A673 (cell line): ENCODE measurements at regions not wholly inside any gene's neighbourhood (a gene's known extent, or its start where the extent isn't known, plus 50 kb on each side); places are given as distances from the start of the nearest gene placed in this dataset.

Experiments
- CTCF ChIP-seq: fragments of 300-800, 200-600 bp; sonication (generic); conservative IDR thresholded peaks from 2 replicates; pipeline ENCODE4 v1.5.1; 2017; ENCODE audit warnings: low read depth, mild to moderate bottlenecking, antibody characterized with exemption, low read length, moderate library complexity, mixed read lengths
- EZH2 ChIP-seq: fragments of 200-600 bp; sonication (generic); IDR thresholded peaks from 2 replicates; pipeline ENCODE4 v1.6.1; 2017; ENCODE audit warnings: borderline replicate concordance, low read depth, mild to moderate bottlenecking, mixed read lengths, antibody characterized with exemption, low read length; ENCODE audit not compliant: poor library complexity, severe bottlenecking

GRCh38 chr4:151831526-151831925, 70.7 kb upstream of the GATB start:
- TF ChIP-seq CTCF (no peak), EZH2 (no peak)
